IPS-18a (cell line): ENCODE measurements at regions not wholly inside any gene's neighbourhood (a gene's known extent, or its start where the extent isn't known, plus 50 kb on each side); places are given as distances from the start of the nearest gene placed in this dataset.
"Not testable (repeated sequence)": the region's sequence is repeated elsewhere in the genome, so short reads cannot be mapped to it uniquely, and the experiment has no call there.

Experiments used
- H3K27ac ChIP-seq: one replicate; pipeline ENCODE4 v1.5.1; 2013; ENCODE audit warnings: low read length
- H3K27me3 ChIP-seq: one replicate; pipeline ENCODE4 v1.6.1; 2013; ENCODE audit warnings: mild to moderate bottlenecking, low read length; ENCODE audit not compliant: control insufficient read depth, insufficient read depth
- H3K36me3 ChIP-seq: one replicate; pipeline ENCODE4 v1.6.1; 2013; ENCODE audit warnings: low read depth, low read length; ENCODE audit not compliant: control insufficient read depth
- H3K4me1 ChIP-seq: one replicate; pipeline ENCODE4 v1.6.1; 2013; ENCODE audit warnings: low read depth, low read length; ENCODE audit not compliant: control insufficient read depth
- H3K4me3 ChIP-seq: one replicate; pipeline ENCODE4 v1.5.1; 2013; ENCODE audit warnings: low read length
- H3K9ac ChIP-seq: one replicate; pipeline ENCODE4 v1.6.1; 2013; ENCODE audit warnings: mild to moderate bottlenecking, low read length, moderate library complexity
- H3K9me3 ChIP-seq: one replicate; pipeline ENCODE4 v1.6.1; 2013; ENCODE audit warnings: low read depth, low read length; ENCODE audit not compliant: control insufficient read depth

DNA sequence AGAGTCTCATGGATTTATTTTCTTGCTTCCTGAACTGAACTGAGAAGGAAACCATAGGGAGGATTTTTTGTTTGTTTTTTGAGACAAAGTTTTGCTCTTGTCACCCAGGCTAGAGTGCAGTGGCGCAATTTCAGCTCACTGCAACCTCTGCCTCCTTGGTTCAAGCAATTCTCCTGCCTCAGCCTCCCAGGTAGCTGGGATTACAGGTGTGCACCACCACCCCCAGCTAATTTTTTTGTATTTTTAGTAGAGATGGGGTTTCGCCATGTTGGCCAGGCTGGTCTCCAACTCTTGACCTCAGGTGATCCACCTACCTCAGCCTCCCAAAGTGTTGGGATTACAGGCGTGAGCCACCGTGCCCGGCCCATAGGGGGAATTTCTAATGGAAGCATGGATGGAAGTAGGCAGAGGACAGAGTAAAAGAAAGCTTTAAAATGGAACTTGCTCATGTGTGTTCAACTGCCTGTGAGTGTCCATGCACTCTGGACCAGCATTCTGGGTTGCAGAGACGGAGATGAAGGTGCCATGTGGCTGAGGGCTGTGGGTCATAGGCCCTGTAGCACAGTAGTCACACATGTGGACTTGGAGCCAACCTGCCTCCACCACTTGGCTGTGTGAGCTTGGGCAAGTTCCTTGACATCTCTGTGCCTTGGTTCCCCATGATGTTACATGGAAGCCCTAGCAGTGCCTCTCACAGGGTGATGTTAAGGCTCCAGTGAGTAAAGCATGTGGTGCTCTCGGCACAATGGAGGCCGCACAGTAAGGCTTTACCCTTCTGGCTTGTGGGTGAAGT, 68.5 kb upstream of the ID2 start:
- not testable (repeated sequence) for H3K27me3 ChIP-seq, H3K9me3 ChIP-seq, H3K4me1 ChIP-seq, H3K4me3 ChIP-seq, H3K27ac ChIP-seq, H3K36me3 ChIP-seq, H3K9ac ChIP-seq

DNA sequence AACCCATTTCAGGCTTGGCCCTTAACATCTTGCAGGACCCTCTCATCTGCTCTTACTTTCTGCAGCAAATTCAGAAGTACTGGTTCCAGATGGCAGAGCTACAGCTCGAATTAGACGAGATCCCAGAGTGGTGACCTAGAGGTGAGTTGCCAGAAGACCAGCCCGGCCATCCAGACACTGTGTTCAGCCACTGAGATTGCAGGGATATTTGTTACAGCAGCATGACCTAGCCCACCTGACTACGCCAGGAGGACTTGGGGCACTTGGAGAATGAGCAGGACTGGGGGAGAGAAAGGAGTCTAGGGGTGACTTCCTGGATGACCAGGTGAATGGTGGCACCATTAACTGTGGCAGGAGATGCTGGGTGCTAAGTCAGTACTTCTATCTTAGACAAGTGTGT, 67.2 kb upstream of the ID2 start:
- Histone ChIP-seq H3K4me3 (no peak overlapping the region), H3K9me3 (no peaks in the 10 kb centered on the region), H3K9ac (no peak overlapping the region), H3K27ac (no peak overlapping the region), H3K4me1 (peaks cover 5% of the 10 kb centered on the region), H3K36me3 (no peaks in the 10 kb centered on the region), H3K27me3 (no peaks in the 10 kb centered on the region)

DNA sequence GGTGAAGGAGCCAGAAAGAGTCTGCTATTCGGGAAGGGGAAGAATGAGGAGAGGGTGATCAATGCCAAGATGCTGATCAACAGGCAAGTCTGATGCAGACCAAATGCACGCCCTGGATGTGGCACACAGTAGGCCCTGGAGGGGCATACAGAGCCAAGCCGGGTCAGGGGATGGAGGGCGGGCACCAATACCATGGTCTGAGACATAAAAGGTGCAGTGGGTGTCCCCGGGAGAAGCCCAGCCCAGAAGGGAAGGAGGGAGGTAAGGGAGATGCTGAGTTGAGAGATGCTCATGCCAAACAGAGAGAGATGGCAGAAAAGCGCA, 66.6 kb upstream of the ID2 start:
- Histone ChIP-seq H3K4me3 (no peak overlapping the region), H3K9me3 (no peaks in the 10 kb centered on the region), H3K4me1 (no peaks in the 10 kb centered on the region), H3K27ac (no peak overlapping the region), H3K9ac (no peak overlapping the region), H3K36me3 (no peaks in the 10 kb centered on the region), H3K27me3 (no peaks in the 10 kb centered on the region)

DNA sequence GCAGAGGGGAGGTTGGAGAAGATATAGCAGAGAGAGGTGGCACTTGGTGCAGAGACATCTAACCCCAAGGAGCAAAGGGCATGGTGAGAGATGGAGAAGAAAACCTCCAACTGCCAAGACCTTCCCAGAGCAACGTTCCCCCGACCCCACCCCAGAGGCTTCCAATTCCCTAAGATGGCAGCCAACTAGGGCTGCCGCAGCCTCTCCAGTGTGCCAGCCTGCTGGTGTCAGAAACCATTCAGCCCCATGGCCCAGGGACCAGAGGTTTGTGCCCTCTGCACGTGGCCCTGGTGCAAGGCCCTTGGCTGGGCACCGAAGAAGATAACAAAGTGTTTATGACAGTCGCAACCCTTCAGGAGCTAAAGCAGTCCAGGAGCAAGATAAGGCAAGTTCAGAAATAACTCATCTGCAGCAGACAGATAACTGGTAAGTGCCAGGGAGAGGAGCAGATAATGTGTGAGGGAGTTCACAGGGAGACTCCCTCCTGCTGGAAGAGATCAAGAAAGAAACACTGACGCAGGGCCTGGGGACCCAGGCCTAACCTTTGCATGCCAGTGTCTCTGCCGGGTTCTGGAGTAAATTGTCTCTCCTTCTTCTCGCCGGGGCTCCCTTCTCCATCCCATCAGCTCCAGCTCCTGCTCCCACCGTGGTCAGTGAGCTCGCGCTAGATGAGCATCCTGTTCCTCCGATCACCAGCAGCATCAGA, 66.1 kb upstream of the ID2 start:
- H3K36me3 ChIP-seq: no peaks in the 10 kb centered on the region
- H3K27me3 ChIP-seq: no peaks in the 10 kb centered on the region
- no peaks in the 10 kb centered on the region for H3K9me3 ChIP-seq
- H3K9ac ChIP-seq: no peak overlapping the region
- no peak overlapping the region for H3K27ac ChIP-seq
- H3K4me1 ChIP-seq: no peaks in the 10 kb centered on the region
- no peak overlapping the region for H3K4me3 ChIP-seq

DNA sequence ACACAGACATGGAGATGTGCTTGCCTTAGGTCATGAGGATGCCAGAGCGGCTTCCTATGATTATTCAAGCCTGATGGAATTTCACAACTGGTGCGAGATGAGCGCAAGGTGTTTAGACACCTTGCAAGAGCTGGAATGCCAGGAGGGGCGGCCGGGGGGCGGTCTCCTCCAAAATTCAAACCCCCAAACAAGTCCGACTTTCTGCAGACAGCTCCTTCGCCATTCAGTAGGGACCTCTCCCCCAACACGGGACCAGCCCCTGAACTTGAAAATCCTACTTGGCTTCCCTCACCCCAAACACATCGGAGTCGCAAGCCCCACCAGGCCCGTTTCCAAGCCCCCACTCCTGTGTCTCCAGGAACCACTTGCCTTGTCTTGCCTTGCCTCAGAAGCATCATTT, 64.8 kb upstream of the ID2 start:
- Histone ChIP-seq H3K9me3 (no peaks in the 10 kb centered on the region), H3K27me3 (no peaks in the 10 kb centered on the region), H3K9ac (no peak overlapping the region), H3K36me3 (no peaks in the 10 kb centered on the region), H3K4me1 (no peaks in the 10 kb centered on the region), H3K4me3 (no peak overlapping the region), H3K27ac (no peak overlapping the region)

DNA sequence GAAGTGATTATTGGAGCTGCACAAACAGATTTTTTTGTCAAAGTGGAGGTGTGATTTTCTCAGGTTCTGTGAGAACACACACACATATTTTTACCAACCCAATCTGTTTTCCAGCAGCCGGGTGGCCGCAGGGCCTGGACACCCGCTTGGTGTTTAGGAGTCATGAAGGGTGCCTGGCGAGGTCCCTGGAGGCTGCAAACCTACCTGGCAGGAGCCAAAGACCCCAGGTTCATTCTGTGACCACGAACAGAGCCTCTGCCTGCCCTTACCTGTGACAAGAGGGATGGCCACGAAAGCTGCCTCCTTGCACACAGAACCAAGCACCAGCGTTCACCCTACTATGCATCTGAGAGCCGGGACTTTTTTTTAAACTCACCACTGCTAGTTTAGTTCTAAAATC, 64.3 kb upstream of the ID2 start:
- no peak overlapping the region for H3K9ac ChIP-seq
- H3K9me3 ChIP-seq: no peaks in the 10 kb centered on the region
- H3K4me1 ChIP-seq: no peaks in the 10 kb centered on the region
- H3K27ac ChIP-seq: no peak overlapping the region
- H3K4me3 ChIP-seq: no peak overlapping the region
- H3K27me3 ChIP-seq: no peaks in the 10 kb centered on the region
- no peaks in the 10 kb centered on the region for H3K36me3 ChIP-seq

DNA sequence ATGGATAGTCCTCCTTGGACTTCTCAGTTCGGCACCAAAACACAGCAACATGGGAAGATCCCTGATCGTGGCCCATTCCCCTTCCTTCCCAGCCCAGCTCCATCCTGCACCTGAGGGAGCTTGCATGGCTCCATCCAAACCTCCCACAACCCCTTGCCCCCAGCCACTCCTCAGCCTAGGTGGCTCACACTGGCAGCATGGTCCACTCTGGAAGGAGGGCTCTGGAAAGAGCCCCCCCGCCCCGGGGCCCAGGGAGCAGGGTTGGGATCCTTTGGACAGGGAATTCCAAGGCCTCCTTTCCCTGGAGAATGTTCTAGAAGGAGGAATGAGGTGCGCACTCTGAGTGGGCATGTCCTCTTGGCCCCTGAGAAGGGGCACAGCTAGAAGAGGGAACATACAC, 62.8 kb upstream of the ID2 start:
- no peaks in the 10 kb centered on the region for H3K9me3 ChIP-seq
- no peak overlapping the region for H3K9ac ChIP-seq
- no peak overlapping the region for H3K27ac ChIP-seq
- no peaks in the 10 kb centered on the region for H3K27me3 ChIP-seq
- H3K4me3 ChIP-seq: no peak overlapping the region
- no peaks in the 10 kb centered on the region for H3K36me3 ChIP-seq
- no peaks in the 10 kb centered on the region for H3K4me1 ChIP-seq

DNA sequence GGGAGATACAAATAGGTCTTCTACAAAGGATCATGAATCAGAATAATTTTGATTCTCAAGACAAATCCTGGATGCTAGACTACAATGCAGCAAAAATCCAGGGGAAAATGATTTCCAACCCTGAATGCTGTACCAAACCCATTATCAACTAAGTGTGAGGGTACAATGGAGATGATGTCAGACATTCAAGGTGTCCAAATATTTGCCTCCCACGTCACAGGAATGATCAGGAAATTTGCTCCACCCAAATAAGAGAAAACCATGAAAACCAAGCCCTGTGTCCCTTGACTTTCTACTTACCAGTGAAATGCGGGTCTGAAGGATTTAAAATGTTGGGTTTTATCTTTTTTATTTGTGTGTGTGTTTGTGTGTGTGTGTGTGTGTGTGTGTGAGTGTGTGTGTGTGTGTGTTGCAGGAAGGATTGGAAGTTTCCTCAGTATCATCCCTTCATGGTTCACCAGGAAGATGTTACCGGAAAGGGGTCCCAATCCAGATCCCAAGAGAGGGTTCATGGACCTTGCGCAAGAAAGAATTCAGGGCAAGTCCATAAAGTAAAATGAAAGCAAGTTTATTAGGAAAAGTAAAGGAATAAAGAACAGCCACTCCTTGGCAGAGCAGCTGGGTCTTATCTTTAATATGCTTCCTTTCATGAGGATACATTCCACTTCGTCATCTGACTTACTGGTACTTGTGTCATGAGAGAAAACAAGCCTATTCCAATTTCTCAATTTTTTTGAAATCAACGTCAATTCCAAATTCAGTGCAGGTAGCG, 61.1 kb upstream of the ID2 start:
- Histone ChIP-seq H3K27me3 (no peaks in the 10 kb centered on the region), H3K4me1 (no peaks in the 10 kb centered on the region), H3K36me3 (no peaks in the 10 kb centered on the region), H3K4me3 (no peak overlapping the region), H3K9me3 (no peaks in the 10 kb centered on the region), H3K9ac (no peak overlapping the region), H3K27ac (no peak overlapping the region)

DNA sequence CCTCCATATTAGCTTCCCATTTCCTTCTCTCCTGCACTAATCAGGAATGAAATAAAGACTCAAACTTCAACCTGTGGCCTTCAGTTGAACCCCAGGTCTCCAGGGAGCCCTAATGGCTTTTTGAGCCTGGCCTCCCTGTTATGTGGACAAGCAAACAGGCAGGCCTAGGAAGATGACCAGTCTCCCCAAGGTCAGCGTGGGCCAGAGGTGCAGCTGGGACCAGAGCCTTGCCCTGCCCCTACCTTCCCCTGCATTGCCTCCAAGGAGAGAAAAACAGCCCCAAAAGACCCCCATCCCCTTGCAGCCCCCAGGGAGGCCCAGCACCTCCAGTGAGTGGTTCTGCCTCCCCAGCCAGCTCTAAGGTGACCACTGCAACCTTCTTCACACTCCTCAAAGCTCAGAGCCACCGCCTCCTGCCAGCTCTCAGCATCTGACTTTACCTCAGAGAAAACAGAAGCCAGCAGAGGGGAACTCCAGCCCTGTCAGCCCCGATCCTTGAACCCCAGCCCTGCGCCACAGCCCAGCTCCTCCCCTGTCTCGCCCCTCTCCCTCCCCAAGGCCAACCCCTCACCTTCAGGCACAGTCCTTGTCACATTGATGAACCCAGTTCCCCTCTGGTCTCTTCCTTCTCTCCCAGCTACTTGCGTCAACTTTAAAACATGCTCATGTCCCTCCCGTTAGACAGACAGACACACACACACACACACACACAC, 59.5 kb upstream of the ID2 start:
- H3K27ac ChIP-seq: no peak overlapping the region
- no peak overlapping the region for H3K9ac ChIP-seq
- no peaks in the 10 kb centered on the region for H3K9me3 ChIP-seq
- H3K4me3 ChIP-seq: no peak overlapping the region
- H3K36me3 ChIP-seq: no peaks in the 10 kb centered on the region
- H3K27me3 ChIP-seq: no peaks in the 10 kb centered on the region
- H3K4me1 ChIP-seq: no peaks in the 10 kb centered on the region

DNA sequence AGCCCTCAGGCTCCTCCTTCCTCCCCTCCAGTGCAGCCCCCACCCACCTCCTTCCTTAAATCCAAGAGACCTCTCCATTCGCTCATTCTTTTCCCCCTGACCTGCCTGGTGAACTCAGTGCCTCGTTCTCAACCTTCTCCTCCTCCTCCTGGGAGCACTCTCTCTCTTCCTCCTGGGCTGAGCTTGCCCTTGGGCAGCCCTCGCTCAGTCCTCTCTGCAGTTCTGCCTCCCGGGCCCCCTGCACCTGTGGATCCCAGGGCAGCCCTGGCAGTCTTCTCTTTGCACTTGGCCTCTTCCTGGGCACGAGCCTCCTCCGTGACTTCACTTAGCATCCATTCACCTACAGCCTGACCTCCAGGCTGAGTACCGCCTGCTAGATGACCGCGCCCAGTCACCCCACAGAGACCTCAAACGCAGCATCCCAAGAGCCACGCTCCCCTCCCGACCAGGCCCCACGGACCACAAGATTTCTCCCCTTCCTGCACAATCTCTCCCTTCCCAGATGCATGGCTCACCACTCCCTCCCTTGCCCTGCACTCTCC, 58.9 kb upstream of the ID2 start:
- no peak overlapping the region for H3K27ac ChIP-seq
- no peaks in the 10 kb centered on the region for H3K4me1 ChIP-seq
- H3K9ac ChIP-seq: no peak overlapping the region
- no peak overlapping the region for H3K4me3 ChIP-seq
- no peaks in the 10 kb centered on the region for H3K27me3 ChIP-seq
- no peaks in the 10 kb centered on the region for H3K36me3 ChIP-seq
- H3K9me3 ChIP-seq: no peaks in the 10 kb centered on the region

DNA sequence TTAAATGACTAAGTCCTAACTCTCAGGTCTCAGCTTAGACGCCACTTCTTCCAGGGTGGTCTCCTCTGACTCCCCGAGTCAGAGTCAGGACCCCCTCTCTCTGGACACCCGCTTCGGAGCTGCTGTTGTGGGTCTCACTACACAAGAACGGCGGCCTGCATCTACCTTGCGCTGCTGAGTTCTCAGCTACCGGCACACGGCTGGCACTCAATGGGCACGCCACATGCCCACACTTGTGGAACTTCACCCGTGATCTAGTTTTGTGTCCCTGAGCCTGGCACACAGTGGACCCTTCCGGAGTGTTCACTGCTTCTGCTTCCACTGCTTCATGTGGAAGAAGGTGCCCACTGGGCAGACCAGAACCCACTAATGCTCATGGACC, 58.3 kb upstream of the ID2 start:
- H3K9ac ChIP-seq: no peak overlapping the region
- no peak overlapping the region for H3K27ac ChIP-seq
- no peak overlapping the region for H3K4me3 ChIP-seq
- no peaks in the 10 kb centered on the region for H3K27me3 ChIP-seq
- H3K9me3 ChIP-seq: no peaks in the 10 kb centered on the region
- no peaks in the 10 kb centered on the region for H3K4me1 ChIP-seq
- H3K36me3 ChIP-seq: no peaks in the 10 kb centered on the region
